Neutrophil (primary cell): ENCODE measurements at regions not wholly inside any gene's neighbourhood (a gene's known extent, or its start where the extent isn't known, plus 50 kb on each side); places are given as distances from the start of the nearest gene placed in this dataset.

Experiments
- H3K27ac ChIP-seq: fragments of 200-600 bp; sonication (generic); 2 replicates; pipeline ENCODE4 v1.5.1; 2016; ENCODE audit warnings: mild to moderate bottlenecking, moderate library complexity
- H3K27me3 ChIP-seq: fragments of 200-600 bp; sonication (generic); 2 replicates; pipeline ENCODE4 v1.6.0; 2016; ENCODE audit warnings: mild to moderate bottlenecking
- H3K36me3 ChIP-seq: fragments of 200-600 bp; sonication (generic); 2 replicates; pipeline ENCODE4 v1.5.1; 2017
- H3K4me1 ChIP-seq, 2 experiments: fragments of 200-600 bp in 1 of 2; sonication (generic) in 1 of 2; 1 replicate in 1 of 2; 2 replicates in 1 of 2; pipeline versions ENCODE4 v1.5.1 to v1.6.1; 2013 to 2016; ENCODE audit warnings: low read depth in 1 of 2, low read length in 1 of 2, mild to moderate bottlenecking in 1 of 2, moderate library complexity in 1 of 2; ENCODE audit not compliant: control insufficient read depth in 1 of 2, insufficient read depth in 1 of 2
- H3K4me3 ChIP-seq, 2 experiments: fragments of 200-600 bp in 1 of 2; sonication (generic) in 1 of 2; 1 replicate in 1 of 2; 2 replicates in 1 of 2; pipeline ENCODE4 v1.5.1; 2013 to 2016; ENCODE audit warnings: low read depth in 1 of 2, low read length in 1 of 2, mild to moderate bottlenecking in 1 of 2, moderate library complexity in 1 of 2
- H3K9me3 ChIP-seq: fragments of 200-600 bp; sonication (generic); 2 replicates; pipeline ENCODE4 v1.5.1; 2016
- CTCF ChIP-seq: fragments of 200-600 bp; sonication (generic); IDR thresholded peaks from 2 replicates; pipeline ENCODE4 v1.5.1; 2016; ENCODE audit warnings: antibody characterized with exemption

- H3K27ac ChIP-seq: no peak overlapping the region
- H3K4me1 ChIP-seq: no peaks in the 10 kb centered on the region
- H3K4me3 ChIP-seq: no peak overlapping the region
- no peak for TF ChIP-seq CTCF
- no peaks in the 10 kb centered on the region for H3K9me3 ChIP-seq
- H3K27me3 ChIP-seq: no peaks in the 10 kb centered on the region
- no peaks in the 10 kb centered on the region for H3K36me3 ChIP-seq
These were observed 325.8 kb downstream of the FAT3 start for GRCh38 chr11:92550411-92550810.

GRCh38 chr11:92550871-92551270 lies 326.3 kb downstream of the FAT3 start:
- H3K27me3 ChIP-seq: no peaks in the 10 kb centered on the region
- H3K36me3 ChIP-seq: no peaks in the 10 kb centered on the region
- no peak for TF ChIP-seq CTCF
- H3K9me3 ChIP-seq: no peaks in the 10 kb centered on the region
- H3K4me3 ChIP-seq: no peak overlapping the region
- H3K4me1 ChIP-seq: no peaks in the 10 kb centered on the region
- no peak overlapping the region for H3K27ac ChIP-seq

- H3K4me3 ChIP-seq: no peak overlapping the region
- H3K36me3 ChIP-seq: no peaks in the 10 kb centered on the region
- H3K9me3 ChIP-seq: no peaks in the 10 kb centered on the region
- H3K27ac ChIP-seq: no peak overlapping the region
- H3K27me3 ChIP-seq: no peaks in the 10 kb centered on the region
- H3K4me1 ChIP-seq: no peaks in the 10 kb centered on the region
- TF ChIP-seq CTCF: no peak
These were observed 328.3 kb downstream of the FAT3 start for GRCh38 chr11:92552942-92553341.

- Histone ChIP-seq H3K4me1 (no peaks in the 10 kb centered on the region), H3K36me3 (no peaks in the 10 kb centered on the region), H3K27me3 (no peaks in the 10 kb centered on the region), H3K9me3 (no peaks in the 10 kb centered on the region), H3K4me3 (no peak overlapping the region), H3K27ac (no peak overlapping the region)
- TF ChIP-seq CTCF: no peak
These were observed 330.1 kb downstream of the FAT3 start for GRCh38 chr11:92554688-92555087.

- no peak for TF ChIP-seq CTCF
- Histone ChIP-seq H3K36me3 (no peaks in the 10 kb centered on the region), H3K27ac (no peak overlapping the region), H3K9me3 (no peaks in the 10 kb centered on the region), H3K4me3 (no peak overlapping the region), H3K27me3 (no peaks in the 10 kb centered on the region), H3K4me1 (no peaks in the 10 kb centered on the region)
These were observed 331.8 kb downstream of the FAT3 start for GRCh38 chr11:92556431-92556830.

GRCh38 chr11:92557879-92558278 lies 333.3 kb downstream of the FAT3 start:
- Histone ChIP-seq H3K36me3 (no peaks in the 10 kb centered on the region), H3K4me1 (no peaks in the 10 kb centered on the region), H3K4me3 (no peak overlapping the region), H3K9me3 (no peaks in the 10 kb centered on the region), H3K27me3 (no peaks in the 10 kb centered on the region), H3K27ac (no peak overlapping the region)
- TF ChIP-seq CTCF: no peak
